ENCODE measurements at regions not wholly inside any gene's neighbourhood (a gene's known extent, or its start where the extent isn't known, plus 50 kb on each side); places are given as distances from the start of the nearest gene placed in this dataset.

DNA sequence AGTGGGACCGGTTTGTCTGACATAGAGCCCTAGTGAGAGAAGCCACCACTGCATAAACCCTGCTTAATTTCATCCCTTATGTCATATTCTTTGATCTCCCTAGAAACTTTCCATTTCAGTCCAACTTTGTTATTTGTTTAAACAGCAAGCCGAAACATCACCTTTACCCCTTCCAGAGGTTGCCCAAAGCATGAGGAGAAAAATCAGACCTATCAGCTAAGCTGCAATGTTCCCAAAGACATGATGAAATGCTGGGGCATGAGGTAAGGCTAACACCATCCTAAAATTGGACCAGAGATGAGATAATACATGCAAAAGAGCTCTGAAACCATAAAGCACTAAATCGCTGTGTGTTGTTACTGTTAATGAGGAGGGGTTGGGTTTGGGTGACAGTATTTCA is 447.9 kb upstream of the ACVR2A start:
- TF ChIP-seq, protein P1, sequence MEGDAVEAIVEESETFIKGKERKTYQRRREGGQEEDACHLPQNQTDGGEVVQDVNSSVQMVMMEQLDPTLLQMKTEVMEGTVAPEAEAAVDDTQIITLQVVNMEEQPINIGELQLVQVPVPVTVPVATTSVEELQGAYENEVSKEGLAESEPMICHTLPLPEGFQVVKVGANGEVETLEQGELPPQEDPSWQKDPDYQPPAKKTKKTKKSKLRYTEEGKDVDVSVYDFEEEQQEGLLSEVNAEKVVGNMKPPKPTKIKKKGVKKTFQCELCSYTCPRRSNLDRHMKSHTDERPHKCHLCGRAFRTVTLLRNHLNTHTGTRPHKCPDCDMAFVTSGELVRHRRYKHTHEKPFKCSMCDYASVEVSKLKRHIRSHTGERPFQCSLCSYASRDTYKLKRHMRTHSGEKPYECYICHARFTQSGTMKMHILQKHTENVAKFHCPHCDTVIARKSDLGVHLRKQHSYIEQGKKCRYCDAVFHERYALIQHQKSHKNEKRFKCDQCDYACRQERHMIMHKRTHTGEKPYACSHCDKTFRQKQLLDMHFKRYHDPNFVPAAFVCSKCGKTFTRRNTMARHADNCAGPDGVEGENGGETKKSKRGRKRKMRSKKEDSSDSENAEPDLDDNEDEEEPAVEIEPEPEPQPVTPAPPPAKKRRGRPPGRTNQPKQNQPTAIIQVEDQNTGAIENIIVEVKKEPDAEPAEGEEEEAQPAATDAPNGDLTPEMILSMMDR (IDR thresholded peaks at IDR 0.05): no peak
- Mint-ChIP-seq H3K4me1 (ENCODE audit: low read depth) (no peaks in the 10 kb centered on the region), H3K4me3 (ENCODE audit: unreplicated experiment) (no peak overlapping the region), H3K9me3 (ENCODE audit: low read depth) (no peaks in the 10 kb centered on the region), H3K36me3 (ENCODE audit: low read depth) (no peaks in the 10 kb centered on the region), H3K27ac (ENCODE audit: unreplicated experiment) (no peak overlapping the region), H3K27me3 (ENCODE audit: low read depth) (no peaks in the 10 kb centered on the region)
- DNase-seq (ENCODE audit: low spot score): no peak

DNA sequence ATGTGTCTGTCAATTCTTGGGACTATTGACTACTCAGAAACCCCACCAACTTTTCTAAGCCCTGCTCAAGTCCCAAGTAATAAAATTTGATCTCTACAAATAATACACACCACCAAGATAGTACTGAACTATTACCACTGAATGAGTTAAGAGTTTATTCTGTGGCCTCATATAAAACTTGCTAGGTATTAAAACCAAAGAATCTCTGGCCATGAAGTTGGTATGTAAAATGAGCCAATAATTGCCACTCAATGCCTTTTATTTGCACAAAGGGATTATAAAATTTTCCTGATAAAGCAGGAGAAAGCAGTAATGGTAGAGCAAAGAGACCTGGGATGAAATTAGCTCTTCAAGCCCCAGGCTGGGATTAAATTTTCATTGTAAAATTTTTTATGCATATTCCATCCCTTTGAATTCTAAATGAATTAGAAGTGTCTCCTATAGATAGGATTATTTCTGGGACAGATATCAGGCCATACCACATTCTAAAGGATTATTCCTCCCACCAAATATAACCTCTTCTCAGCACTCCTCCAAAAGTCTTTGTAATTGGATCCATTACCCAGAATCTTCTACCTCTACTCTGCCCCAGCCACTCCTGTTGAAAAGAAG is 450.5 kb upstream of the ACVR2A start:
- Mint-ChIP-seq H3K9me3 (ENCODE audit: low read depth) (no peaks in the 10 kb centered on the region), H3K4me3 (ENCODE audit: unreplicated experiment) (no peak overlapping the region), H3K36me3 (ENCODE audit: low read depth) (no peaks in the 10 kb centered on the region), H3K4me1 (ENCODE audit: low read depth) (no peaks in the 10 kb centered on the region), H3K27ac (ENCODE audit: unreplicated experiment) (no peak overlapping the region), H3K27me3 (ENCODE audit: low read depth) (no peaks in the 10 kb centered on the region)
- TF ChIP-seq, protein P1 (IDR thresholded peaks at IDR 0.05): no peak
- DNase-seq (ENCODE audit: low spot score): no peak

DNA sequence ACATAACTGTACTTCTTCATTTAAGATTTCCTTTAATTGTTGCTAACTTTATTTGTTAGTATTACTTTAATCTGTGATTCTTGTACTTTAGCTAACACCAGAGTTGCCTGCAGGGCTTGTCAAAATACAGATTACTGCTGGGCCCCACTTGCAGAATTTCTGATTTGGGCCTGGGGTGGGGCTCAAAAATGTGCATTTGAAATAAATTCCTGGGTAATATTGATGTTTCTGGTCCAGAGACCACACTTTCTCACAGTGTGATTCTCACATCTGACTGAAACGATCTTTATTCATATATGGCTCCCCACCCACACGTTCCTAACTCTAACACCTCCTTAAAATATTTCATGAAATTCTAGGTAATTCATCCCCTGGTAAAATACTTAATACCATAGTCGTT is 452.6 kb upstream of the ACVR2A start:
- no peak overlapping the region for H3K4me3 Mint-ChIP-seq (ENCODE audit: unreplicated experiment)
- H3K4me1 Mint-ChIP-seq (ENCODE audit: low read depth): no peaks in the 10 kb centered on the region
- no peaks in the 10 kb centered on the region for H3K9me3 Mint-ChIP-seq (ENCODE audit: low read depth)
- H3K27me3 Mint-ChIP-seq (ENCODE audit: low read depth): peaks cover 2% of the 10 kb centered on the region
- no peak for DNase-seq (ENCODE audit: low spot score)
- TF ChIP-seq, protein P1 (IDR thresholded peaks at IDR 0.05): no peak
- no peaks in the 10 kb centered on the region for H3K36me3 Mint-ChIP-seq (ENCODE audit: low read depth)
- no peak overlapping the region for H3K27ac Mint-ChIP-seq (ENCODE audit: unreplicated experiment)

DNA sequence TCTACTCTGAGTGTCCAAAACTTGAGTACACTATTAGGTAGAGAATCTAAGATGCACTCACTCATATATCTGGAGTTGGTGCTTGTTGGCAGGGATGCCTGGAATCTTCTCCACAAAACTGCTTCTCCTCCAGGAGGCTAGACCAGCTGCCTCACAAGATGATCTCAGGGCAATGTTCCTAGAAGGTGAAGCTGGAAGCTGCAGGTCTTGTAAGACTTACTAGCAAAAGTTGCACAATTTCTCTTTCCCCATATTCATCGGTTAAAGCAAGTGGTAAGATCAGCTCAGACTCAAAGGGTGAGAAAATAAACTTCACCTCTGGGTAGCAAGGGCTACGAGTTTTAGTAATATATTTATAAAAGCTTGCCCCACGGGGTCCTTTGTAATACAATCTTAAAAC is 454.4 kb upstream of the ACVR2A start:
- no peaks in the 10 kb centered on the region for H3K9me3 Mint-ChIP-seq (ENCODE audit: low read depth)
- DNase-seq (ENCODE audit: low spot score): no peak
- H3K4me3 Mint-ChIP-seq (ENCODE audit: unreplicated experiment): no peak overlapping the region
- no peaks in the 10 kb centered on the region for H3K4me1 Mint-ChIP-seq (ENCODE audit: low read depth)
- H3K27me3 Mint-ChIP-seq (ENCODE audit: low read depth): peaks cover 2% of the 10 kb centered on the region
- H3K27ac Mint-ChIP-seq (ENCODE audit: unreplicated experiment): no peak overlapping the region
- no peaks in the 10 kb centered on the region for H3K36me3 Mint-ChIP-seq (ENCODE audit: low read depth)
- TF ChIP-seq, protein P1 (IDR thresholded peaks at IDR 0.05): no peak

DNA sequence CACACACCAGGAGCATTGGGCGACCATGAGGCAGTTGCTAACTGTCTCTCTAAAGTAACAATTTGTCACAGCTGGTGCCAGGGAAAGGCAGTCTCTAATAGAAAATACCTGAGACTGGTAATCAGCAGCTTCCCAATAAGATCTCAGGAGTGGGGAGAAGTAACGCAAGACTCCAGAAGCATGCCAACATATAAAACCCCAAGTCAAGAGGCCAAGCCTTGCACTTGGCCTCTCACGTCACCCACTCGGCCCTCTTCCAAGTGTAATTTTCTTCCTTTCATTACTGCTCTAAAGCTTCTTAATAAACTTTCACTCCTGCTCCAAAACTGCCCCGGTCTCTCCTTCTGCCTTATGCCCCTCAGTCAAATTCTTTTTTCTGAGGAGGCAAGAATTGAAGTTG is 455.6 kb upstream of the ACVR2A start:
- TF ChIP-seq, protein P1 (IDR thresholded peaks at IDR 0.05): no peak
- no peaks in the 10 kb centered on the region for H3K9me3 Mint-ChIP-seq (ENCODE audit: low read depth)
- no peak overlapping the region for H3K4me3 Mint-ChIP-seq (ENCODE audit: unreplicated experiment)
- H3K4me1 Mint-ChIP-seq (ENCODE audit: low read depth): no peaks in the 10 kb centered on the region
- H3K36me3 Mint-ChIP-seq (ENCODE audit: low read depth): no peaks in the 10 kb centered on the region
- no peak for DNase-seq (ENCODE audit: low spot score)
- H3K27ac Mint-ChIP-seq (ENCODE audit: unreplicated experiment): no peak overlapping the region
- H3K27me3 Mint-ChIP-seq (ENCODE audit: low read depth): peaks cover 2% of the 10 kb centered on the region
